PC-9 (cell line): ENCODE measurements at regions not wholly inside any gene's neighbourhood (a gene's known extent, or its start where the extent isn't known, plus 50 kb on each side); places are given as distances from the start of the nearest gene placed in this dataset.

Source experiments
- BruUV-seq: library from RNA; stranded (reverse); fragments of 400-500 nt; replicated peaks from 2 replicates; lab custom pipeline; 2021; lab: Mats Ljungman, UMichigan
- CTCF ChIA-PET: fragments of 300-600 bp; sonication (Branson Sonifier 250); formaldehyde crosslinking; loops from one replicate; lab custom pipeline; 2022; ENCODE audit warnings: antibody characterized with exemption; lab: Charles Lee
- POLR2A ChIA-PET: fragments of 300-600 bp; sonication (Branson Sonifier 250); formaldehyde crosslinking; loops from one replicate; lab custom pipeline; 2022; ENCODE audit warnings: antibody characterized with exemption; ENCODE audit not compliant: unreplicated experiment; lab: Charles Lee
- DNase-seq, 2 experiments: peaks; one replicate each; pipeline versions ENCODE4 v3.0.0 to v3.0.0-alpha.2; 2015 to 2022; ENCODE audit warnings: mixed read lengths in 1 of 2
- H2AFZ ChIP-seq: fragments of 200-600 bp; sonication (generic); 2 replicates; pipeline ENCODE4 v1.8.1; 2017; ENCODE audit warnings: antibody characterized with exemption
- H3F3A ChIP-seq: fragments of 200-600 bp; sonication (generic); 2 replicates; pipeline ENCODE4 v1.8.1; 2017; ENCODE audit warnings: antibody characterized with exemption, mild to moderate bottlenecking, low read depth; ENCODE audit not compliant: insufficient read depth
- H3K27ac ChIP-seq: fragments of 200-600 bp; sonication (generic); 2 replicates; pipeline ENCODE4 v1.6.1; 2016; ENCODE audit warnings: mixed run types
- H3K27me3 ChIP-seq: fragments of 200-600 bp; sonication (generic); 2 replicates; pipeline ENCODE4 v1.6.1; 2016; ENCODE audit warnings: low read depth, mixed run types; ENCODE audit not compliant: insufficient read depth
- H3K36me3 ChIP-seq: fragments of 200-600 bp; sonication (generic); 2 replicates; pipeline ENCODE4 v1.6.1; 2016; ENCODE audit warnings: low read depth, mixed run types
- H3K4me1 ChIP-seq: fragments of 200-600 bp; sonication (generic); replicated peaks from 2 replicates; pipeline ENCODE4 v1.6.1; 2016; ENCODE audit warnings: mixed run types; ENCODE audit not compliant: insufficient read depth
- H3K4me2 ChIP-seq: fragments of 200-600 bp; sonication (generic); 2 replicates; pipeline ENCODE4 v1.6.1; 2017; ENCODE audit warnings: mixed run types
- H3K4me3 ChIP-seq: fragments of 200-600 bp; sonication (generic); 2 replicates; pipeline ENCODE4 v1.6.1; 2016; ENCODE audit warnings: mixed run types
- H3K79me2 ChIP-seq: fragments of 200-600 bp; sonication (generic); 2 replicates; pipeline ENCODE4 v1.6.1; 2017; ENCODE audit warnings: low read depth, mixed run types
- H3K9me2 ChIP-seq: fragments of 200-600 bp; sonication (generic); 2 replicates; pipeline ENCODE4 v1.8.1; 2017; ENCODE audit warnings: mild to moderate bottlenecking; ENCODE audit not compliant: insufficient read depth
- H3K9me3 ChIP-seq: fragments of 200-600 bp; sonication (generic); 2 replicates; pipeline ENCODE4 v1.8.1; 2016; ENCODE audit warnings: low read depth; ENCODE audit not compliant: insufficient read depth
- H4K20me1 ChIP-seq: fragments of 200-600 bp; sonication (generic); 2 replicates; pipeline ENCODE4 v1.8.1; 2017; ENCODE audit not compliant: insufficient read depth
- CTCF ChIP-seq: fragments of 200-600 bp; sonication (generic); conservative IDR thresholded peaks from 2 replicates; pipeline ENCODE4 v1.6.1; 2017; ENCODE audit warnings: mixed run types, antibody characterized with exemption, mild to moderate bottlenecking, moderate library complexity
- EZH2 ChIP-seq: fragments of 200-600 bp; sonication (generic); IDR thresholded peaks from 2 replicates; pipeline ENCODE4 v1.8.0; 2017; ENCODE audit warnings: antibody characterized with exemption, low read depth
- intact Hi-C: fragments of 100-400 bp; cut with micrococcal nuclease; formaldehyde crosslinking; loops from one replicate; pipeline ENCODE4 v1.10.0; 2022; ENCODE audit not compliant: unreplicated experiment

- ChIA-PET CTCF (no interaction called here), POLR2A (interaction anchor here (0.6 kb wide), 1 partner anchor 66 kb away, joined by 11 read pairs; no protein-coding TSS in a partner anchor)
- no peak for DNase-seq
- BruUV-seq = no TSS peak
- H3K36me3 ChIP-seq = no peaks in the 10 kb centered on the region
- TF ChIP-seq EZH2 = no peak
- no peak for TF ChIP-seq CTCF
- H3K27me3 ChIP-seq = no peaks in the 10 kb centered on the region
- no peaks in the 10 kb centered on the region for H4K20me1 ChIP-seq
- intact Hi-C loops = no loop called here
- no peaks in the 10 kb centered on the region for H3K9me2 ChIP-seq
- H3K9me3 ChIP-seq = no peaks in the 10 kb centered on the region
- H3K79me2 ChIP-seq = no peaks in the 10 kb centered on the region
- H3K4me1 ChIP-seq = no peaks in the 10 kb centered on the region
- no peak overlapping the region for H2AFZ ChIP-seq
- no peaks in the 10 kb centered on the region for H3F3A ChIP-seq
- no peak overlapping the region for H3K4me2 ChIP-seq
- H3K27ac ChIP-seq = no peak overlapping the region
- no peak overlapping the region for H3K4me3 ChIP-seq
Measured at GRCh38 chr21:43274946-43275310, 106.1 kb downstream of the CRYAA start.

GRCh38 chr21:43274022-43274945 is 105.5 kb downstream of the CRYAA start:
- TF ChIP-seq CTCF = no peak
- no peak for TF ChIP-seq EZH2
- CTCF ChIA-PET = no interaction called here
- no peaks in the 10 kb centered on the region for H3K9me2 ChIP-seq
- no peaks in the 10 kb centered on the region for H3K27me3 ChIP-seq
- H3K4me3 ChIP-seq = no peak overlapping the region
- no peaks in the 10 kb centered on the region for H3F3A ChIP-seq
- no peaks in the 10 kb centered on the region for H3K9me3 ChIP-seq
- no peaks in the 10 kb centered on the region for H3K79me2 ChIP-seq
- BruUV-seq = no TSS peak
- no peak overlapping the region for H2AFZ ChIP-seq
- intact Hi-C loops = no loop called here
- H3K4me2 ChIP-seq = no peak overlapping the region
- H3K27ac ChIP-seq = no peak overlapping the region
- DNase-seq = no peak
- H3K4me1 ChIP-seq = no peaks in the 10 kb centered on the region
- POLR2A ChIA-PET = interaction anchor here (0.6 kb wide), 1 partner anchor 66 kb away, joined by 11 read pairs; no protein-coding TSS in a partner anchor
- no peaks in the 10 kb centered on the region for H4K20me1 ChIP-seq
- H3K36me3 ChIP-seq = no peaks in the 10 kb centered on the region

GRCh38 chr21:43273708-43274021 is 104.9 kb downstream of the CRYAA start:
- CTCF ChIA-PET = no interaction called here
- Histone ChIP-seq H4K20me1 (no peaks in the 10 kb centered on the region), H3F3A (no peaks in the 10 kb centered on the region), H3K9me3 (no peaks in the 10 kb centered on the region), H3K4me3 (no peak overlapping the region), H3K27me3 (no peaks in the 10 kb centered on the region), H2AFZ (no peak overlapping the region), H3K27ac (no peak overlapping the region), H3K9me2 (no peaks in the 10 kb centered on the region), H3K4me1 (no peaks in the 10 kb centered on the region), H3K4me2 (no peak overlapping the region), H3K36me3 (no peaks in the 10 kb centered on the region), H3K79me2 (no peaks in the 10 kb centered on the region)
- POLR2A ChIA-PET = no interaction called here
- BruUV-seq = no TSS peak
- intact Hi-C loops = no loop called here
- TF ChIP-seq CTCF = no peak
- no peak for TF ChIP-seq EZH2
- no peak for DNase-seq
